Activated T-cell treated with anti-CD3 and anti-CD28 coated beads, Interleukin-2, amount 50 U/mL, for 4 hours (primary cell): ENCODE measurements at regions not wholly inside any gene's neighbourhood (a gene's known extent, or its start where the extent isn't known, plus 50 kb on each side); places are given as distances from the start of the nearest gene placed in this dataset.
"Not testable (repeated sequence)": the region's sequence is repeated elsewhere in the genome, so short reads cannot be mapped to it uniquely, and the experiment has no call there.

Source experiments
- ATAC-seq, 2 donors: fragments of 200-7000 bp; cut with Tn5 transposase; one replicate each; pipeline ENCODE4 v1.10.0; 2021
- DNase-seq: peaks from one replicate; pipeline ENCODE4 v3.0.0-alpha.2; 2020
- H3K27me3 Mint-ChIP-seq: one replicate; pipeline ENCODE4 v1.8.0; 2021; ENCODE audit warnings: low read depth, mixed read lengths
- H3K36me3 Mint-ChIP-seq: one replicate; pipeline ENCODE4 v1.8.0; 2022; ENCODE audit warnings: mixed read lengths; ENCODE audit not compliant: insufficient read depth
- H3K4me1 Mint-ChIP-seq: one replicate; pipeline ENCODE4 v1.8.0; 2021; ENCODE audit warnings: low read depth, mixed read lengths
- H3K4me3 Mint-ChIP-seq: one replicate; pipeline ENCODE4 v1.8.0; 2021; ENCODE audit warnings: mild to moderate bottlenecking, moderate library complexity, mixed read lengths
- H3K9me3 Mint-ChIP-seq: one replicate; pipeline ENCODE4 v1.8.0; 2021; ENCODE audit warnings: mixed read lengths

DNA sequence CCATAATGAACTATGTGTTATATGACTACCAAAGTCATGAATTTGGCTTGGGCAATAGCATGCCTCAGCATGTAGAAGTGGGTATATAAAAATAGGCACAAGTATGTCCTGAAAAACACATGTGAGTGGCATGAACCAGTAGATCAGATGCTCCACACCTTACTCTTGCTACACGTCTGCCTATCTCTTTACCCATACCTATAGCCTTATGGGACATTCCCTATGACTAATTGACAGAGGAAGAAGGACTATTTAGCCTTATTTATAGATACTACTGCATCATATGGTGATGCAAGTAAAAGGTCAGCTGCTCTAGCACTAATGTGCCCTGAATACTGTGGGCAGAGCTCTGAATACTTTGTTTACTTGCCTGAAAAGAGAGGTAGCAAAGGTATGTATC, 81.0 kb upstream of the ZPLD1 start:
- ATAC-seq: no peak
- DNase-seq: no peak
- Mint-ChIP-seq H3K4me3 (no peak overlapping the region), H3K36me3 (no peaks in the 10 kb centered on the region), H3K4me1 (no peaks in the 10 kb centered on the region), H3K27me3 (peaks cover 6% of the 10 kb centered on the region), H3K9me3 (no peaks in the 10 kb centered on the region)

DNA sequence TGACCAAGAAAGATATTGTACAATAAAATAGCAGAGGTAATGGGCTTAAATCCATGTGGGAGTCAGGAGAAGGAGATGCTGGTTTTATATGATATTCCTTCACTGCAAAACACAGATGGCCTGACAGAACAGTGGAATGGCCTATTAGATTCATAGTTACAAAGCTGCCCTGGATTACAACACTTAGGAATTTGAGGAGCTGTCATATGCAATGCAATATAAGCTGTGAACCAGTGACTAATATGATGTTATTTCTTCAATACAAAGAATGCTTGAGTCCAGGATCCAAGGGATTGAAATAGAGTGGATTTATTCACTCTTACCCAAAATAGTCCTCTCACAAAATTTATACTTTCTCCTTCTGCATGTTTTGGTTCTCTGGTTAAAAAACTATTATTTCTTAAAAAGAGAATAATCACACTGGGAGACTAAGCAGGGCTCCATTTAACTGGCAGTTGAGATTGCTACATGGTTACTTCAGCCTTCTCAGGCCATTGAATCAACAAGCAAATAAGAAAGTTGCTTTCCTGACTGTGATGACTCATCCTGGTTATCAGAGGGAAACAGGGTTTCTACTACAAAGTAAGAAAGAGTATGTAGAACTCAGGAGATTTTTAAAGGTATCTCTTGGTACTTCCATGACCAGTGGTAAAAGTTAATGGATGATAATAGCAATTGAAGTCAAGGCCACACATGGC, 79.8 kb upstream of the ZPLD1 start:
- no peak for DNase-seq
- ATAC-seq: no peak
- Mint-ChIP-seq H3K27me3 (peaks cover 6% of the 10 kb centered on the region), H3K36me3 (no peaks in the 10 kb centered on the region), H3K4me3 (no peak overlapping the region), H3K9me3 (no peaks in the 10 kb centered on the region), H3K4me1 (no peaks in the 10 kb centered on the region)

DNA sequence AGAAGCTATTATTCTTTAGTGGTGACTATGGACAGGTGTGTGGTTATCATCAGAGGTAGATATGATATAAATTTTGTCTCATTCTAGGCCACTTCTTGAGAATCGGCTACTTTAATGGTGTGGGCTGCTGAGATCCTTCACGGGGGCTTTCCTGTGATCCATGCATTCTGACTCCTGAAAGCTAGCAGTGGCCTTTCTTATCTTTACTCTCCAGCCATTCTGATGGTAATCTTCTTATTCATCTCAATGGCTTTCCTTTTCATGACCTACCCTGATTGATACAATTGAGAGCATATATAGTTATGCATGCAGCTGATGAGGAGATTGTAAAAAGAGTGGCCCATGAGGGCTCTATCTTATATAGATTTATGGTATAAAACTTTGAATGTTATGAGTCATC, 78.3 kb upstream of the ZPLD1 start:
- Mint-ChIP-seq H3K9me3 (no peaks in the 10 kb centered on the region), H3K36me3 (no peaks in the 10 kb centered on the region), H3K27me3 (peaks cover 1% of the 10 kb centered on the region), H3K4me3 (no peak overlapping the region), H3K4me1 (no peaks in the 10 kb centered on the region)
- DNase-seq: no peak
- ATAC-seq: no peak

DNA sequence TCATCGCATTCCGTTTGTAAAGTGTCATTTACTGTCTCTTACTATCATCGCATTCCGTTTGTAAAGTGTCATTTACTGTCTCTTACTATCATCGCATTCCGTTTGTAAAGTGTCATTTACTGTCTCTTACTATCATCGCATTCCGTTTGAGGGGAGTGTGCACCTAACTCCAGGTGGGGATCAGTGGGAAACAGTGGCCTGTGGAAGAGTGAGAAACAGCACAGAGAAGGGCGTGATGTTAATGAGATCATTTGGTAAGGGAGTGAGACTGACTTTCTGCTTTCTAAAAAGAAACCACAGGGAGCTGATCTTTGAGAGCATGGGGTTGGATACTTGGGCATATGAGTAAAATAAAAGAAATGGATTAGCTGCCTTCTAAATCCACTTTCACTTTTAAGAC, 77.5 kb upstream of the ZPLD1 start:
- DNase-seq, H3K27me3 Mint-ChIP-seq, ATAC-seq, H3K4me3 Mint-ChIP-seq, H3K4me1 Mint-ChIP-seq, H3K9me3 Mint-ChIP-seq, H3K36me3 Mint-ChIP-seq: not testable (repeated sequence)

DNA sequence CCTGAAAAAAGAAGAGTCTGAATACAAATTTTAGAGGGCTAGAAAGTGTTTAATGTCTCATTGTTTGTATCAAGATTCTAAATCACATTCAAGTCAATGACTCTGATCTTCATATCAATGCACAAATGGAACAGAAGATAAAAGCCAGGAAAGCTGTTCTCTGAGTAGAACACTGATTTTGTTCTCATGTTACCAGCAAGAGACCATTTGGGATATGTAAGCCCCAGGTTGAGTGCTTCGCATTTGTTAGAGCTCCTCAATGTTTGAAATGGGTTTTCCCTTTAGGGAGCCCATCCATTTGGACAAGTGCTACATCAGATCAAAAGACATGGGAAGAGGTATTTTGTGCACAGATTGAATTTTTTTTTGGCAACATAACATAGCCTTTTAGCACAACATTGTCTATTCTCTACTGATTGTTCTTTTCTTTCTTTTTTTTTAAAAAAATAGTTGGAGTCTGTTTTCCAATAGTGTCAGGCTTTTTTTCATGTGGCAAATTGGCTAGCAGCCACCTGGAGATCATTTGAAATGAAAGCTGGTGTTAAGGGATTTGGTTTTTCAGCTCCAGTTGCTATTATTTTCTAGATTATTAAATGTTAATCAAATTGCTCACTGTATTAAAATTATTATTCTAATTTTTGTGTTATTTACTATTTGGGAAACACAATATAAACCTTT, 74.5 kb upstream of the ZPLD1 start:
- Mint-ChIP-seq H3K9me3 (peaks cover 22% of the 10 kb centered on the region), H3K4me3 (no peak overlapping the region), H3K4me1 (no peaks in the 10 kb centered on the region), H3K36me3 (no peaks in the 10 kb centered on the region), H3K27me3 (peaks cover 2% of the 10 kb centered on the region)
- DNase-seq (no peak), ATAC-seq (no peak)

DNA sequence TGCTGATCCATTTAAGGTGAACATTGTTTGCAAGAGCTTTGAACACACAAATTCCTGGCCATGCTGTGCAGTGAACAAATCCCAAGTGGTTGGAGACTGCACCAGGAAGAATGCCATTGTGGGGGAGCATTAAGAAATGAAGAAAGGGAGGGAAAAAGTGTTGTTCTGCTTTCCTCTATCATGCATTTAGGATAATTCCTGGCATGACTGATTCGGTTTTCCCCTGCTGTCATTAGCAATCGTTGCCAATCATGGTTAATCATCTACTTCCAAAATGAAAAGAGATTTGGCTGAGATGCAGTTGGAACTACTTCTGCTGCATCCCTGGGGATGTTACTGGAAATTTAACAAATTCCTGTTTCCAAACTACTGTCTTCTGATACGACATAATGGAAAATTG, 73.7 kb upstream of the ZPLD1 start:
- Mint-ChIP-seq H3K9me3 (peaks cover 30% of the 10 kb centered on the region), H3K4me3 (no peak overlapping the region), H3K36me3 (no peaks in the 10 kb centered on the region), H3K4me1 (no peaks in the 10 kb centered on the region), H3K27me3 (peaks cover 2% of the 10 kb centered on the region)
- ATAC-seq (no peak), DNase-seq (no peak)

DNA sequence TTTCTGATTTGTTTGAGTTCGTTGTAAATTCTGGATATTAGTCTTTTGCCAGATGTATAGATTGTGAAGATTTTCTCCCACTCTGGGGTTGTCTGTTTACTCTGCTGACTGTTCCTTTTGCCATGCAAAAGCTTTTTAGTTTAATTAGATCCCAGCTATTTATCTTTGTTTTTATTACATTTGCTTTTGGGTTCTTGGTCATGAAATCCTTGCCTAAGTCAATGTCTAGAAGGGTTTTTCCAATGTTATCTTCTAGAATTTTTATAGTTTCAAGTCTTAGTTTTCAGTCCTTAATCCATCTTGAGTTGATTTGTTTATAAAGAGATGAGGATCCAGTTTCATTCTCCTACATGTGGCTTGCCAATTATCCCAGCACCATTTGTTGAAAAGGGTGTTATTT, 68.7 kb upstream of the ZPLD1 start:
- not testable (repeated sequence) for DNase-seq, H3K4me1 Mint-ChIP-seq, H3K4me3 Mint-ChIP-seq, ATAC-seq, H3K36me3 Mint-ChIP-seq, H3K27me3 Mint-ChIP-seq
- H3K9me3 Mint-ChIP-seq: peaks cover 37% of the 10 kb centered on the region

DNA sequence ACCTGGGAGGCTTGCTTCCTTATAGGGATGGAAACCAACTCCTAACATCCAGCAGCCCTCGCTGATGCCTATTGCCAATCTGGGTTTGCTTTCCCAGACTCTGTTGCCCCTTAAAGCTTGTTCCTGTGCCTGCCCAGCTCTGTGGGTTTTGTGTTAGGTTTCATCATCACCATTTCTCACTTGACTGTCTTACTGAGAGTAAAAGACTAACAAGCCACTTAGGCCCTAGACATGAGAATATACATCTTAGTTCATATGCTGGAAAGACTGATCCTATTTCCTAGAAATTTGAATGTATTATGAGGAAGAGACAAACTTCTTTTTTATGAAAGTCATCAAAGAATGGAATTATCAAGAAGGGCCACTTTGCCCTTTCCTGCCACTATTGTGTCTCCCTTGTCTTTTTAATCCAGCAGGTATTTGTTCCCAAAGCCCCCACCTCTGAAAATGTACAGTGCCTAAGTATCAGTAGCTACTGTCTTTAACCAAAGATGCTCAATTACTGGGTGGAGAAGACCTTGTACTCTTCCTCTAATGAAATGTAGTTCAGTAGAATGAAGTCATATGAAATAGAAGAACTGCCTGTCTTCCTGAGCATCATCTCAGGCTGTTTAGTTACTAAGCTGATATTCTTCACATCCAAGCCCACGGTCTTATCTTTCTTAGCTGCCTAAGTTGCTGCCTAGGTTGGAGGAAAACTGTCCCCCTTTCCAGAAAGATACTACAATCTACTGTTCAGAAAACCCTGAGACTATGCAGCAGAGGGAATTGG, 59.8 kb upstream of the ZPLD1 start:
- DNase-seq (no peak), ATAC-seq (no peak)
- Mint-ChIP-seq H3K4me3 (no peak overlapping the region), H3K4me1 (no peaks in the 10 kb centered on the region), H3K9me3 (no peaks in the 10 kb centered on the region), H3K27me3 (peaks cover 2% of the 10 kb centered on the region), H3K36me3 (no peaks in the 10 kb centered on the region)

DNA sequence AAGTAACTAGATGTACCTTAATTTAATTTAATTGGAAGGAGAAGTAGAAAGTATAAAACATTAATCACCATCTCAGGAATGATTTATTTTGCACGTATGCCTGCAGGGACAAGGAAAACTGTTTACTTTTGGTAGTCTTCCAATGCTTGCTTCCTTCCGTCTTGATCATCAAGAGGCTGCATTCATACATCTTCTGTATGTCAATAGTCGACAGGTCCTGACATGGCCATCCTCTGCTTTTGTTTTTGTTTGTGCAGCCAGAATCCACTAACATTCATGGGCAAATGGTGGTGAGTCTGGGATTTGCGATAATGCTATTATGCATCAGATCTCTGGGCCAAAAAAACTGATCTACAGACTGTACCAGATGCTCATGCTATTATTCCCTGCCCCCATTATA, 56.6 kb upstream of the ZPLD1 start:
- no peaks in the 10 kb centered on the region for H3K27me3 Mint-ChIP-seq
- ATAC-seq (no peak), DNase-seq (no peak)
- no peaks in the 10 kb centered on the region for H3K9me3 Mint-ChIP-seq
- no peaks in the 10 kb centered on the region for H3K36me3 Mint-ChIP-seq
- H3K4me3 Mint-ChIP-seq: no peak overlapping the region
- H3K4me1 Mint-ChIP-seq: no peaks in the 10 kb centered on the region

DNA sequence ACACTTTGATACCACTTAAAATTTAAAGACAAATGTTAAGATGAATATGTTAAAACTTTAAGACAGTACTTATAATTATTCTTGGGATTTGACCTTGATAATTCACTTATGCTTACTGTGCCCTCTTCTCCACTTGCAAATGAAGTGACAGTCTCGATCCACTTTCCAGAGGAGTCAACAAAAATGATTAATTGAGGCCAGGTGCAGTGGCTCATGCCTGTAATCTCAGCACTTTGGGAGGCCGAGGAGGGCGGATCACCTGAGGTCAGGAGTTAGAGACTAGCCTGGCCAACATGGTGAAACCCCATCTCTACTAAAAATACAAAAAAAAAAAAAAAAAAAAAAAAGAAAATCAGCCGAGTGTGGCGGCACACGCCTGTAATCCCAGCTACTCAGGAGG, 52.6 kb upstream of the ZPLD1 start:
- not testable (repeated sequence) for H3K27me3 Mint-ChIP-seq, H3K4me3 Mint-ChIP-seq, ATAC-seq, DNase-seq, H3K9me3 Mint-ChIP-seq, H3K4me1 Mint-ChIP-seq, H3K36me3 Mint-ChIP-seq
